Large intestine (tissue), 3 donors: ENCODE measurements at regions not wholly inside any gene's neighbourhood (a gene's known extent, or its start where the extent isn't known, plus 50 kb on each side); places are given as distances from the start of the nearest gene placed in this dataset.

ENCODE experiments used
- DNase-seq, 2 donors: peaks; one replicate each; pipeline versions ENCODE4 v3.0.0 to v3.0.0-alpha.2; 2013
- H3K27ac ChIP-seq: one replicate; pipeline ENCODE4 v1.5.1; 2013; ENCODE audit warnings: low read length
- H3K27me3 ChIP-seq: 2 replicates; pipeline ENCODE4 v1.6.1; 2013; ENCODE audit warnings: low read length; ENCODE audit not compliant: control insufficient read depth, insufficient read depth
- H3K36me3 ChIP-seq: 2 replicates; pipeline ENCODE4 v1.6.1; 2013; ENCODE audit warnings: low read length; ENCODE audit not compliant: control insufficient read depth, insufficient read depth
- H3K4me1 ChIP-seq: one replicate; pipeline ENCODE4 v1.6.1; 2013; ENCODE audit warnings: low read length; ENCODE audit not compliant: control insufficient read depth, insufficient read depth
- H3K4me3 ChIP-seq: one replicate; pipeline ENCODE4 v1.5.1; 2013; ENCODE audit warnings: low read length
- H3K9me3 ChIP-seq: one replicate; pipeline ENCODE4 v1.6.1; 2013; ENCODE audit warnings: mild to moderate bottlenecking, low read depth, low read length, moderate library complexity; ENCODE audit not compliant: control insufficient read depth
- WGBS: methylation state at CpG from one replicate; pipeline ENCODE4 v1.1.5; 2013; ENCODE audit warnings: low lambda C conversion rate; ENCODE audit not compliant: insufficient coverage; 5-methylcytosine and 5-hydroxymethylcytosine counted together

DNA sequence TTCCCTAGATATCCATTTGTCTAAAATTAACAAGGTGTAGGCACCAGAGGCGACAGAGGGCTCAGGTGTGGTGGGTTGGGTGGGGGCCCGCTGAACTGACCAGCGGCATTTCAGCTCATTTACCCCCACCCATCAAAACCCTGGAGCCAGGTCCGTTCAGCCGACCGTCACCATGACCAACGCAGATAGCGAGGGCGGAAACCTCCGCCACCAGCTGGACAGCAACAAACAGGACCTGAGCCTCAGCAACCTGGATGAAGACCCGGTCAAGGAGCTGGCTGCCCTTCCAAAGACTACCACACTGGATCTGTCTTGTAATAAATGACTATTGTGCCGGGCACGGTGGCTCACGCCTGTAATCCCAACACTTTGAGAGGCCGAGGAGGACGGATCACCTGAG, 120.8 kb upstream of the LGSN start:
- Histone ChIP-seq H3K36me3 (no peaks in the 10 kb centered on the region), H3K27ac (no peak overlapping the region), H3K4me3 (no peak overlapping the region), H3K9me3 (peaks cover 9% of the 10 kb centered on the region), H3K4me1 (no peaks in the 10 kb centered on the region), H3K27me3 (no peaks in the 10 kb centered on the region)
- WGBS, result no CpG with 5 or more reads among the region's 16 CpGs
- no peak for DNase-seq

DNA sequence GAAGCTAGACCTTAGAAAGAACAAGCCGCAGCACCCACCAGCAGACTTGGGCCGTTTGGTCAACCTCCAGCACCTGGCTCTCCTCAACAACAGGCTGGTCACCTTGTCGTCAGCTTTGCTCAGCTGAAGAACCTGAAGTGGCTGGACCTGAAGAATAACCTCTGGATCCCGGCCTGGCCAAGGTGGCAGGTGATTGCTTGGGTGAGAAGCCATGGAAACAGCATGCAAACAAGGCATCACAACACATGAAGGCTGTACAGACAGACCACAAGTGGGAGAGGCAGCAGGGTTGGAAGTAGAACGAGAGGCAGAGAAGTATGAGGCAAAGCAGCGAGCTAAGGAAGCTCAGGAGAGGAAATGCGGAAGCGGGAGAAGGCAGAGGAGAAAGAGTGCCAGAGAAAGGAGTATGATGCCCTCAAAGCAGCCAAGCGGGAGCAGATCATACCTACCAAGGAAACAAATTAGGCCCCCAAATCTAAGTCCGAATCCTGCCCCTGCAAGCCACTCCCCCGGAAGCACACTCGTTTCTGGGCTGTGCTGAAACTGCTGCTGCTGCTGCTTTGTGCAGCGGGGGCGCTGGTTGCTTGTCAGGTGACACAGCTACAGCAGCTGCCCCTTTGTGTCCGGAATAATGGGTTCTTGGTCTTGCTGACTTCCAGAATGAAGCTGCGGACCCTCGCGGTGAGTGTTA, 121.6 kb upstream of the LGSN start:
- Histone ChIP-seq H3K9me3 (peaks cover 9% of the 10 kb centered on the region), H3K4me1 (no peaks in the 10 kb centered on the region), H3K36me3 (no peaks in the 10 kb centered on the region), H3K27me3 (no peaks in the 10 kb centered on the region), H3K4me3 (no peak overlapping the region), H3K27ac (no peak overlapping the region)
- WGBS, result 90% methylated on average over 5 of the region's 18 CpGs
- no peak for DNase-seq

DNA sequence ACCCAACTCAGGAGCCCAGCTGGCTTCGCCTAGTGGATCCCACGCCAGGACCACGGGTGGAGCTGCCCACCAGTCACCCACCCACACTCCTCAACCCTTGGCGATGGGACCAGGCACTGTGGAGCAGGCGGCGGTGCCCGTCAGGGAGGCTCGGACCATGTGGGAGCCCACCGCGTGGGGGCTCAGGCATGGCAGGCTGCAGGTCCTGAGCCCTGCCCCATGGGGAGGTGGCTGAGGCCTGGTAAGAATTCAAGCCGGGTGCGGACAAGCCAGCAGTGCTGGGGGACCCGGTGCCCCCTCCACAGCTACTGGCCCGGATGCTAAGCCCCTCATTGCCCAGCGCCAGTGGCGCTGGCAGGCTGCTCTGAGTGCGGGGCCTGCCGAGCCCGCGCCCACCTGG, 123.1 kb upstream of the LGSN start:
- no peak for DNase-seq
- Histone ChIP-seq H3K4me3 (no peak overlapping the region), H3K4me1 (no peaks in the 10 kb centered on the region), H3K36me3 (no peaks in the 10 kb centered on the region), H3K9me3 (peaks cover 9% of the 10 kb centered on the region), H3K27ac (no peak overlapping the region), H3K27me3 (no peaks in the 10 kb centered on the region)
- no CpG with 5 or more reads among the region's 20 CpGs for WGBS

- no peak overlapping the region for H3K4me3 ChIP-seq
- DNase-seq, result no peak
- no peaks in the 10 kb centered on the region for H3K36me3 ChIP-seq
- no peaks in the 10 kb centered on the region for H3K4me1 ChIP-seq
- no peak overlapping the region for H3K27ac ChIP-seq
- H3K9me3 ChIP-seq, result peaks cover 9% of the 10 kb centered on the region
- WGBS, result no CpG with 5 or more reads among the region's 7 CpGs
- no peaks in the 10 kb centered on the region for H3K27me3 ChIP-seq
Measured at GRCh38 chr6:63444768-63445167, 125.0 kb upstream of the LGSN start.

- Histone ChIP-seq H3K4me3 (no peak overlapping the region), H3K27me3 (no peaks in the 10 kb centered on the region), H3K4me1 (no peaks in the 10 kb centered on the region), H3K9me3 (peaks cover 9% of the 10 kb centered on the region), H3K36me3 (no peaks in the 10 kb centered on the region), H3K27ac (no peak overlapping the region)
- 56% methylated on average over 2 of the region's 5 CpGs for WGBS
- no peak for DNase-seq
Measured at GRCh38 chr6:63446405-63446804, 125.9 kb upstream of the LOC128125822 start.

DNA sequence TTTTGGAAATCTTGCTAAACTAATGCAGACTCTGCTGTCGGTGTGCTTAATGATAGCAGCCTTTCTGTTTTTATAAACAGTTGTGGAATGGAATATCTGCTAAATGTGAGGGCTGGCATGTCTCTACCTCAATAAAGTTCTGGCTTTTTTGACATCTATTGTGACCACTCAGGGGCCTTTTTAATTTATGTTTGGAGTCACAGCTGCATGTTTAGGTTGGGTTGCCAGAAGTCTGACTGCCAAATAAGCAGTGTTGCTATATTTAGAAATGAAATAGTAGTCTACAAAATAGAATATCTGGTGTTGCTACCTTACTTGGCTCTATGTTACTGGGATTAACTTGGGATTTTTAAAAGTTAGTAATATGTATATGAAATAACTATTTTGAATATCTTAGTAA, 125.1 kb upstream of the LOC128125822 start:
- WGBS, result no CpG with 5 or more reads among the region's 1 CpG
- no peak overlapping the region for H3K27ac ChIP-seq
- DNase-seq, result no peak

GRCh38 chr6:63448229-63448628, 124.1 kb upstream of the LOC128125822 start:
- no peak for DNase-seq
- Histone ChIP-seq H3K27ac (no peak overlapping the region), H3K4me1 (no peaks in the 10 kb centered on the region), H3K36me3 (no peaks in the 10 kb centered on the region), H3K4me3 (no peak overlapping the region), H3K9me3 (peaks cover 2% of the 10 kb centered on the region), H3K27me3 (no peaks in the 10 kb centered on the region)
- WGBS, result 64% methylated on average over 4 of the region's 5 CpGs

More for the DNA sequence above, 125.1 kb upstream of the LOC128125822 start:
- H3K9me3 ChIP-seq, result peaks cover 9% of the 10 kb centered on the region
- H3K4me1 ChIP-seq, result no peaks in the 10 kb centered on the region
- H3K36me3 ChIP-seq, result no peaks in the 10 kb centered on the region
- H3K27me3 ChIP-seq, result no peaks in the 10 kb centered on the region
- no peak overlapping the region for H3K4me3 ChIP-seq

DNA sequence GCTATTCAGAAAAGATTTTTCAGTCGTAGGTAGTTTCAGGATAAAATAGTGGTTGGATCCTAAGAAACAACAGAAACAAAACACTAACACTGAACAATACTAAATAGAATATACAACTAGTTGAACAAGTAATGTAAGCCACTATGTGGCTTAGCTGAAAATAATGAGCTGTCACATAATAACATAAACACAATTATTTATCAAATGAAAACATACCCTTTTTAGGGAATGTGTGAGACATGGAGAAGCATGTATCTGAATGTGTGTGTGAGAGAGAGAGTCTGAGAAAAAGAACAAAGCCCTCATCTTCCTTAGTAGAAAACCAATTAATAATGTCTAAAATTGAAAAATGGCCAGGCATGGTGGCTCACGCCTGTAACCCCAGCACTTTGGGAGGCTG, 122.6 kb upstream of the LOC128125822 start:
- no peaks in the 10 kb centered on the region for H3K4me1 ChIP-seq
- WGBS, result 83% methylated on average over 1 of the region's 2 CpGs
- DNase-seq, result no peak
- no peak overlapping the region for H3K27ac ChIP-seq
- H3K36me3 ChIP-seq, result no peaks in the 10 kb centered on the region
- no peaks in the 10 kb centered on the region for H3K9me3 ChIP-seq
- H3K27me3 ChIP-seq, result no peaks in the 10 kb centered on the region
- H3K4me3 ChIP-seq, result no peak overlapping the region

GRCh38 chr6:63451238-63451637, 121.0 kb upstream of the LOC128125822 start:
- no peak for DNase-seq
- Histone ChIP-seq H3K9me3 (no peaks in the 10 kb centered on the region), H3K27me3 (no peaks in the 10 kb centered on the region), H3K27ac (no peak overlapping the region), H3K4me1 (no peaks in the 10 kb centered on the region), H3K36me3 (no peaks in the 10 kb centered on the region), H3K4me3 (no peak overlapping the region)

- H3K4me3 ChIP-seq, result no peak overlapping the region
- H3K27me3 ChIP-seq, result no peaks in the 10 kb centered on the region
- WGBS, result 100% methylated on average over 1 of the region's 4 CpGs
- peak; percentile 68 to 85 for DNase-seq
- H3K36me3 ChIP-seq, result no peaks in the 10 kb centered on the region
- peaks cover 4% of the 10 kb centered on the region for H3K4me1 ChIP-seq
- H3K9me3 ChIP-seq, result no peaks in the 10 kb centered on the region
- peak overlapping the region; percentile 63 for H3K27ac ChIP-seq
Measured at GRCh38 chr6:63452125-63452524, 120.2 kb upstream of the LOC128125822 start.

GRCh38 chr6:63456734-63457133, 115.5 kb upstream of the LOC128125822 start:
- Histone ChIP-seq H3K27ac (no peak overlapping the region), H3K4me3 (no peak overlapping the region), H3K27me3 (no peaks in the 10 kb centered on the region), H3K9me3 (no peaks in the 10 kb centered on the region), H3K36me3 (no peaks in the 10 kb centered on the region), H3K4me1 (peaks cover 26% of the 10 kb centered on the region)
- DNase-seq, result no peak
